Activated CD4-positive, alpha-beta T cell treated with anti-CD3 and anti-CD28 coated beads, Interleukin-2, amount 10 ng/mL, durations not matched to agents 7 days and 5 days (primary cell): ENCODE measurements at regions not wholly inside any gene's neighbourhood (a gene's known extent, or its start where the extent isn't known, plus 50 kb on each side); places are given as distances from the start of the nearest gene placed in this dataset.
A peak's percentile ranks its signal among the peaks of the same experiment; 100 is the strongest.

Source experiments
- CTCF ChIA-PET: fragments of 350-600 bp; sonication (Branson Sonifier 250); formaldehyde crosslinking; loops from one replicate; lab custom pipeline; 2021; ENCODE audit warnings: antibody characterized with exemption; lab: Charles Lee
- POLR2A ChIA-PET: fragments of 350-600 bp; sonication (Branson Sonifier 250); formaldehyde crosslinking; loops from one replicate; lab custom pipeline; 2021; ENCODE audit warnings: antibody characterized with exemption; lab: Charles Lee
- DNase-seq: peaks from one replicate; pipeline ENCODE4 v3.0.0-alpha.2; 2020
- H3K27ac Mint-ChIP-seq: one replicate; pipeline ENCODE4 v1.8.0; 2021; ENCODE audit warnings: mild to moderate bottlenecking, moderate library complexity, mixed read lengths
- H3K27me3 Mint-ChIP-seq: one replicate; pipeline ENCODE4 v1.8.0; 2021; ENCODE audit warnings: mixed read lengths
- H3K36me3 Mint-ChIP-seq: one replicate; pipeline ENCODE4 v1.8.0; 2021; ENCODE audit warnings: low read depth, mixed read lengths
- H3K4me1 Mint-ChIP-seq: one replicate; pipeline ENCODE4 v1.8.0; 2021; ENCODE audit warnings: mixed read lengths
- H3K4me3 Mint-ChIP-seq: one replicate; pipeline ENCODE4 v1.8.0; 2021; ENCODE audit warnings: mild to moderate bottlenecking, moderate library complexity, mixed read lengths
- H3K9me3 Mint-ChIP-seq: one replicate; pipeline ENCODE4 v1.8.0; 2021; ENCODE audit warnings: mixed read lengths

- Mint-ChIP-seq H3K9me3 (no peaks in the 10 kb centered on the region), H3K27me3 (no peaks in the 10 kb centered on the region), H3K36me3 (no peaks in the 10 kb centered on the region), H3K4me3 (no peak overlapping the region), H3K27ac (no peak overlapping the region), H3K4me1 (no peaks in the 10 kb centered on the region)
- DNase-seq, result no peak
- CTCF ChIA-PET, result interaction anchor here (0.7 kb wide), 1 partner anchor 21 kb away, joined by 3 read pairs; no protein-coding TSS in a partner anchor
- POLR2A ChIA-PET, result no interaction called here
These were observed 196.0 kb downstream of the RBFOX3 start for GRCh38 chr17:79414793-79415211.

DNA sequence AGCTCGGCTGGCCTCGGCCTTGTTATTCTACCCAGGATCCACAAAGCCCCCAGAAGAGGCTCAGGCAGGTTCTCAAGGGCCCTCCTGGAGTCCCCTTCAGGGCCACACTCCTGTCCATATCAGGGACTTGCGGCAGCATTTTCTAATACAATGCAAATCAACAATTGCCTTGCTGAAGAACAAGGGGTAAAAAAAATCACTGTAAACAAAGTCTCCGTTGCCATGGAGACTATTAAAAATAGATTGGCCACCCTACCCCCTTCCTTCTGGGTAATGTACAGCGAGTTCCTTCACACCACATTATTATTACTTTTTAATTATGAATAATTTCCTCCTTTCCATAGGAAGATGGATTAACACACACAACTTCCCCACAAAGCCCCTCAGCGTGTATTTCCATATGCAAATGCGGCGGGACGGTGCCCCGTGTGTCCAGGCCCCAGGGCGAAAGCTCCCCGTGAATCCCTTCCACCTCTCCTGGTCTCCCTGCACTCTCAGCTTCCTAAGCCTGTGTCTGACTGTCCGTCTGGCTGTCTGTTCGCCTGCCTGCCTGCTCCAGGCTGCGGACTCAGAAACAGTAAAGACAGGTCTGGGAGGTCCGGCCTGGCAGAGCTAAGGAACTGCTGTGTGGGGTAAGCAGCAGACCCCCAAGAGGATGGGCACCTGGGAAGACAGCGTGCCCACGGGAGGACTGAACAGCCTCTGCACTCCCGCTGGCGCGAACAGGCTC lies 196.6 kb downstream of the RBFOX3 start:
- H3K4me1 Mint-ChIP-seq, result no peaks in the 10 kb centered on the region
- no peak for DNase-seq
- H3K9me3 Mint-ChIP-seq, result no peaks in the 10 kb centered on the region
- ChIA-PET POLR2A (no interaction called here), CTCF (interaction anchor here (0.7 kb wide), 1 partner anchor 20 kb away, joined by 3 read pairs; no protein-coding TSS in a partner anchor)
- H3K27ac Mint-ChIP-seq, result no peak overlapping the region
- H3K27me3 Mint-ChIP-seq, result no peaks in the 10 kb centered on the region
- H3K4me3 Mint-ChIP-seq, result no peak overlapping the region
- H3K36me3 Mint-ChIP-seq, result no peaks in the 10 kb centered on the region

DNA sequence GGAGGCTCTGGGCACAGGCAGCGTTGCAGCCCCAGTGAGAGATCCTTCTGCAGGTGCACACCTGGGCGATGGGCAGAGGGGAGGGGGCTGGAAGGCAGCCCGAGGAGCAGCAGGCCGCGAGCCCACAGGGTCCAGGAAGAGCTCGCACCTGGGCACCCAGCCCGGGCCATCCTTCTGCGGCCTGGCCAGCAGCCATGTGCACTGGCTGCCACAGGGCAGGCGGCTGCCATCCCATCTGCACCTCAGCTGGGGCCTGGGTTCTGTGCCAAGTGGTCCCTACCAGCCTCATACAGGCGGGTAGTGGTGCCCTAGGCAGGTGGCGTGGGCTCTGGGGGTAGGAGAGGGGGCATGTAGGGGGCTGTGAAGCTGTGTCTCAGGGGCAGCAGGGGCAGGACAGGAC lies 197.2 kb downstream of the RBFOX3 start:
- Mint-ChIP-seq H3K27ac (no peak overlapping the region), H3K4me1 (no peaks in the 10 kb centered on the region), H3K4me3 (no peak overlapping the region), H3K9me3 (no peaks in the 10 kb centered on the region), H3K27me3 (peaks cover 6% of the 10 kb centered on the region), H3K36me3 (no peaks in the 10 kb centered on the region)
- no peak for DNase-seq
- ChIA-PET POLR2A (no interaction called here), CTCF (no interaction called here)

DNA sequence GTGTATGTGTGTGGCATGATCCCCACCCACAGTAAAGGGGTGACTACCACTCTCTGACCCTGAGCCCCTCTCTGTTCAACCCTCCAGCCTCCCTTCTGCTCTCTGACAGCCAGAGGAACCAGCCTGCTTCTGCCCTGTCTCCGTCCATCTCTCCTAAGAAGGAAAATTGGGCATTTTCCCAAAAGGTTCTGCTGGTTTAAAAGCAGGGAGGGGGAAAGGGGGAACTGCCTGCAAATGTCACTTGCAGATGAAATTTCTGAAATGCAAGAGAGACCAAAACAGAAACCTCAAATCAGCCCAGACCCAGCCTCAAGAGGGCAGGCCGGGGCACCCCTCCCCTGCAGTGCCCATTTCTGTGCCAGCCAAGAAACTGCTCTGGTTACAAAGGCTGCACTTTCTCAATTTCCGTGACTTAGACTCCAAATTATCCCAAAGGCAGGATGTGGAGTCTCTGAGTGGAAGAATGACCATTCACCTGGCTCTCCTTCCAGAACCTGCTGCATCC lies 197.9 kb downstream of the RBFOX3 start:
- H3K9me3 Mint-ChIP-seq, result no peaks in the 10 kb centered on the region
- no peak overlapping the region for H3K4me3 Mint-ChIP-seq
- DNase-seq, result no peak
- peaks cover 9% of the 10 kb centered on the region for H3K27me3 Mint-ChIP-seq
- no peaks in the 10 kb centered on the region for H3K36me3 Mint-ChIP-seq
- POLR2A ChIA-PET, result no interaction called here
- H3K4me1 Mint-ChIP-seq, result no peaks in the 10 kb centered on the region
- no peak overlapping the region for H3K27ac Mint-ChIP-seq
- CTCF ChIA-PET, result no interaction called here

DNA sequence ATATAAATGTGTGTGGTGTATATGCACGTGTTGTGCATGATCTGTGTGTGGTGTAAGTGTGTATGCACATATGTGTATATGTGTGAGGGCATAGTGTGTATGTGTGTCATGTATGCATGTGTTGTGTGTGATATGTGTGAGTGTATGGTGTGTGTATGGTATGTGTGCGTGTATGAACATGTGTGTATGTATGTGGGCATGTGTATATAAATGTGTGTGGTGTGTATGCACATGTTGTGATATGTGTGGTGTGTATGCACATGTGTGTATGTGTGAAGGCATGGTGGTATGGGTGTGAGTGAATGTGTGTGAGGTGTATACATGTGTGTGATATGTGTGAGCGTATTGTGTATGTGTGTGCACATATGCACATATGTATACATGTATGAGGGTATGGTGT lies 198.7 kb downstream of the RBFOX3 start:
- Mint-ChIP-seq H3K4me3 (no peak overlapping the region), H3K4me1 (no peaks in the 10 kb centered on the region), H3K36me3 (no peaks in the 10 kb centered on the region), H3K9me3 (no peaks in the 10 kb centered on the region), H3K27me3 (peaks cover 15% of the 10 kb centered on the region), H3K27ac (no peak overlapping the region)
- ChIA-PET CTCF (no interaction called here), POLR2A (no interaction called here)
- DNase-seq, result no peak

- Mint-ChIP-seq H3K9me3 (no peaks in the 10 kb centered on the region), H3K36me3 (no peaks in the 10 kb centered on the region), H3K4me3 (no peak overlapping the region), H3K27me3 (peaks cover 20% of the 10 kb centered on the region), H3K4me1 (no peaks in the 10 kb centered on the region), H3K27ac (no peak overlapping the region)
- no peak for DNase-seq
- POLR2A ChIA-PET, result no interaction called here
- CTCF ChIA-PET, result interaction anchor here (0.6 to 1.6 kb wide), 2 partner anchors 10 to 29 kb away, joined by 3 read pairs; no protein-coding TSS in a partner anchor
These were observed 199.4 kb downstream of the RBFOX3 start for GRCh38 chr17:79411419-79411818.

GRCh38 chr17:79410681-79411080 lies 200.2 kb downstream of the RBFOX3 start:
- no peak for DNase-seq
- no peaks in the 10 kb centered on the region for H3K36me3 Mint-ChIP-seq
- CTCF ChIA-PET, result interaction anchor here (0.6 to 1.6 kb wide), 3 partner anchors 10 to 28 kb away, joined by 3 read pairs; no protein-coding TSS in a partner anchor
- H3K9me3 Mint-ChIP-seq, result peaks cover 3% of the 10 kb centered on the region
- no peak overlapping the region for H3K4me3 Mint-ChIP-seq
- POLR2A ChIA-PET, result no interaction called here
- H3K4me1 Mint-ChIP-seq, result no peaks in the 10 kb centered on the region
- H3K27me3 Mint-ChIP-seq, result peaks cover 27% of the 10 kb centered on the region
- no peak overlapping the region for H3K27ac Mint-ChIP-seq

DNA sequence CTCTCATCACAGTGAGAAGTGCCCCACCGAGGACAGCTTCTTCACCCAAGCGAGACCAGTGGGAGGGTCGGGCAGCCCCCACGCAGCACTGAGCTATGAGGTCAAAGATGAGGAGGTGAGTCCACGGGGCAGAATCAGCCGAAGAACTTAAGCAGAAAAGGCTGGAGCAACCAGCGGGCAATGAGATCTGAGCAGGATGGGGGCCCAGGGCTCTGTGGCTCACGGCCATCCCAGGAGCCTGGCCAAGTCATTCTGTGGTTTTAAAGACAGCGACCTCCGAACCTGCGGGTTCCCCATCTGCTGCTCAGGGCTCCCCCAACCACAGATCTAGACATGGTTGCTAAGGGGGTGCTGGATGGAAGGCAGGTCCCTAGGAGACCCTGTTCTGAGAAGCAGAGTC lies 202.6 kb downstream of the RBFOX3 start:
- Mint-ChIP-seq H3K27me3 (peaks cover 27% of the 10 kb centered on the region), H3K4me1 (no peaks in the 10 kb centered on the region), H3K36me3 (no peaks in the 10 kb centered on the region), H3K27ac (no peak overlapping the region), H3K4me3 (no peak overlapping the region), H3K9me3 (peaks cover 3% of the 10 kb centered on the region)
- no peak for DNase-seq
- ChIA-PET POLR2A (no interaction called here), CTCF (no interaction called here)

DNA sequence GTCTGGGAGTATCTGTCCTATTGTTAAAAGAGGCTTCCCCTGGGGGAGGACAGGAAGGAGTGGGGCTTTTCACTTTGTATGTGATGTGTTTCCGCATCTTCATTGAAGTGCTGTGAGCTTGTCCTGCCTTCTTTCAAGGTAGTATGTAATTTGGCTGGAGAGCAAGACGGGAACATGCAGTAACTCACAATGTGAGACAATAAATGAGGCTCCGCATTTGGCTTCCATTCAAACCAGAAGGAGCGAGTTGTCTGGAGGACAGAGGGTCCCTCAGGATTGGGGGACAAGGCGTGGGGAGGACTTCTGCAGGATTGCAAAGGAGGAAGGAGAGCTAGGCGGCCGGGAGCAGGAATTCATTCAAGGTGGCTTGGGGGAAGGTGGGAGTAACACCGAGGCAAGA lies 203.5 kb downstream of the RBFOX3 start:
- POLR2A ChIA-PET, result no interaction called here
- peaks cover 3% of the 10 kb centered on the region for H3K9me3 Mint-ChIP-seq
- no peak overlapping the region for H3K4me3 Mint-ChIP-seq
- H3K27me3 Mint-ChIP-seq, result peaks cover 27% of the 10 kb centered on the region
- H3K36me3 Mint-ChIP-seq, result no peaks in the 10 kb centered on the region
- no peaks in the 10 kb centered on the region for H3K4me1 Mint-ChIP-seq
- CTCF ChIA-PET, result no interaction called here
- no peak overlapping the region for H3K27ac Mint-ChIP-seq
- DNase-seq, result no peak

- DNase-seq, result no peak
- Mint-ChIP-seq H3K27me3 (peaks cover 29% of the 10 kb centered on the region), H3K27ac (peak overlapping the region; percentile 19), H3K36me3 (no peaks in the 10 kb centered on the region), H3K4me1 (peaks cover 2% of the 10 kb centered on the region), H3K9me3 (peaks cover 3% of the 10 kb centered on the region), H3K4me3 (no peak overlapping the region)
- ChIA-PET CTCF (no interaction called here), POLR2A (no interaction called here)
These were observed 204.5 kb downstream of the RBFOX3 start for GRCh38 chr17:79406316-79406715.

DNA sequence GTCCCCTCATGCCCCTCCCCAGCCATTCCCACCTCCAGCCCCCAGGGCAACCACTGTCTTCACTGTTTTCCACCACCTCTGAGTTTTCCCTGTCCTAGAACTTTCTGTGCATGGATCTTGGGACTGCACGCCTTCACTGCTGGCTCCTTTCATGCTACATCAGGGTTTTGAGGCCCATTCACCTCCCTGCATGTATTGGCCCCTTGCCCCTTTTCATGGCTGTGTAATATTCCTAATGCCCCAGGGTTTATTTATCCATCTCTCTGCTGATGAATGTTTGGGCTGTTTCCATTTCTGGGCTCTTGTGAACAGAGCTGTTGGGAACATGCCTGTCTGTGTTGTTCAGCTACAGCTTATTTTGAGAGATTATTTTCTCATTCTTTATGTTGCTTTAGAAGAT lies 205.0 kb downstream of the RBFOX3 start:
- POLR2A ChIA-PET, result no interaction called here

DNA sequence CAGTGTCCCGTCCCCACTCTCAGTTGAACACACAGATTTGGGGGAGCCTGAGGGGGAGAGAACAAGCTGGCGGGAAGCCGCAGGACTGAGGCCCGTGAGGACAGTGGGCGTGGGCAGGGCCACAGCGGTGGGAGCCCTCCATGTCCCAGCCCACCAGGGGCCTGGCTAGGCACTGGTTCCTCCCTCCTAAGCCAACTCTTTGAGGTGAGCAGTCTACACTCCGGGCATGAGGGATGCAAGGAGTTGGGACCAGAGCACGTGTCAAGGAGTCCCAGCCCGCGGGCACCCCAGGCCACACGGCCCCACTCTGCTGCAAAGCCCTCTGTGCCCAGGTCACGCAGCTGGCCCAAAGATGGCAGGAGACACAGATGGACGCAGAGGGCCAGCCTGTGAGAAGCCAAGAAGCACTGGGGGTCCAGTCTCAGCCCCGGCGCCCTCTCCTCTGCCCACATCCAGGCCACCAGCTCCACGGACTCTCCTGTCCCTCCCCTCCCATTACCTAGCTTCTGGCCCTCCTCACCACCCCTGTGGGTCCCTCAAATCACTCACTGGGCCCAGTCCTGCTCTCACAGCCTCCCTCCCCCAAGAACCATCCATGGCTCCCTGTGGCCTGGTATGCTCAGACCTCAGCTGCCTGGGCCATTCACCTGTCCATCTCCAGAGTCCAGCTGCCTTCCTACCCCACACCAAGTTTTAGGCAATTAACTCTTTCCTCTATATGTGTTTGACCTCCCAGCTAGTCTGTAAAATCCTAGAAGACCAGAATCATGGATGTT lies 206.5 kb downstream of the RBFOX3 start:
- Mint-ChIP-seq H3K27me3 (peaks cover 38% of the 10 kb centered on the region), H3K4me1 (peaks cover 11% of the 10 kb centered on the region), H3K9me3 (peaks cover 3% of the 10 kb centered on the region), H3K27ac (no peak overlapping the region), H3K36me3 (no peaks in the 10 kb centered on the region), H3K4me3 (no peak overlapping the region)
- CTCF ChIA-PET, result interaction anchor here (0.7 to 1.6 kb wide), 3 partner anchors 12 to 166 kb away, joined by 4 to 6 read pairs (median 4); no protein-coding TSS in a partner anchor
- POLR2A ChIA-PET, result interaction anchor here (0.7 kb wide), 1 partner anchor 1590 kb away, joined by 3 read pairs; no protein-coding TSS in a partner anchor
- no peak for DNase-seq

More for the DNA sequence above, 205.0 kb downstream of the RBFOX3 start:
- Mint-ChIP-seq H3K4me1 (peaks cover 7% of the 10 kb centered on the region), H3K27me3 (peaks cover 32% of the 10 kb centered on the region), H3K27ac (no peak overlapping the region), H3K36me3 (no peaks in the 10 kb centered on the region), H3K4me3 (no peak overlapping the region), H3K9me3 (peaks cover 3% of the 10 kb centered on the region)
- CTCF ChIA-PET, result no interaction called here
- DNase-seq, result no peak
